ENCODE measurements at regions not wholly inside any gene's neighbourhood (a gene's known extent, or its start where the extent isn't known, plus 50 kb on each side); places are given as distances from the start of the nearest gene placed in this dataset.

- FAIRE-seq (no peak), DNase-seq (ENCODE audit: low spot score) (no peak), ATAC-seq (no peak)
- no peaks in the 10 kb centered on the region for H3K79me2 ChIP-seq (ENCODE audit: insufficient read depth, low read length)
- no peak overlapping the region for H3K4me2 ChIP-seq (ENCODE audit: low read depth, low read length)
- ChIA-PET CTCF (ENCODE audit: low intra/inter-chr PET ratio, low total read pairs) (no interaction called here), POLR2A (no interaction called here)
- no peak overlapping the region for H2AFZ ChIP-seq (ENCODE audit: low read length)
- no peak overlapping the region for H3K27ac ChIP-seq (ENCODE audit: extremely low read length, insufficient read depth, low read length)
- H3K36me3 ChIP-seq (replicated peaks in 1 of 2; ENCODE audit: control insufficient read depth in 1 of 2, insufficient read depth in 2 of 2, low read length in 2 of 2) = no peaks in the 10 kb centered on the region
- BruUV-seq (replicated peaks) = no TSS peak
- no peak overlapping the region for H3K4me3 ChIP-seq (replicated peaks in 1 of 3; ENCODE audit: insufficient read depth in 1 of 3, low read depth in 2 of 3, low read length in 3 of 3)
- peaks cover 89% of the 10 kb centered on the region for H3K9me3 ChIP-seq (ENCODE audit: low read length)
- no peaks in the 10 kb centered on the region for H3K27me3 ChIP-seq (ENCODE audit: control insufficient read depth in 1 of 2, insufficient read depth in 2 of 2, low read length in 2 of 2)
- intact Hi-C loops (cut with micrococcal nuclease; ENCODE audit: unreplicated experiment) = no loop called here
- in situ Hi-C loops (cut with HindIII; ENCODE audit: extremely low pct_ligation_motif_present, low pct_unique_long_range_greater_than_20kb) = no loop called here
- H3K9ac ChIP-seq (ENCODE audit: insufficient read depth, low read depth, low read length) = no peak overlapping the region
- no peaks in the 10 kb centered on the region for H4K20me1 ChIP-seq (ENCODE audit: insufficient read depth, low read length)
- H3K4me1 ChIP-seq (ENCODE audit: insufficient read depth, low read length) = no peaks in the 10 kb centered on the region
- TF ChIP-seq ZBTB46 (CRISPR knock-in tag; IDR thresholded peaks at IDR 0.05; ENCODE audit: borderline replicate concordance) (no peak), PRDM10 (CRISPR knock-in tag; IDR thresholded peaks at IDR 0.05; ENCODE audit: low read depth) (no peak), ZMAT5 (CRISPR knock-in tag; IDR thresholded peaks at IDR 0.05; ENCODE audit: borderline replicate concordance, low read depth) (no peak), ZNF609 (CRISPR knock-in tag; IDR thresholded peaks at IDR 0.05; ENCODE audit: borderline replicate concordance) (no peak), KMT2A (CRISPR knock-in tag; IDR thresholded peaks at IDR 0.05) (no peak), ZBTB43 (CRISPR knock-in tag; conservative IDR thresholded peaks at IDR 0.05) (no peak), BRF2 (CRISPR knock-in tag; IDR thresholded peaks at IDR 0.05) (no peak), ATF1 (CRISPR knock-in tag; IDR thresholded peaks at IDR 0.05) (no peak)
Measured at GRCh38 chr3:6726811-6727210, 134.1 kb upstream of the GRM7 start.
